Activated CD4-positive, CD25-positive, alpha-beta regulatory T cell treated with anti-CD3 and anti-CD28 coated beads, Interleukin-2, amount 50 U/mL, for 72 hours (primary cell): ENCODE measurements at regions not wholly inside any gene's neighbourhood (a gene's known extent, or its start where the extent isn't known, plus 50 kb on each side); places are given as distances from the start of the nearest gene placed in this dataset.

Source experiments
- DNase-seq: peaks from one replicate; pipeline ENCODE4 v3.0.0; 2021

GRCh38 chr9:89888677-89889076 lies 283.9 kb downstream of the GADD45G start:
- DNase-seq: no peak

GRCh38 chr9:89889865-89890264 lies 285.1 kb downstream of the GADD45G start:
- no peak for DNase-seq

DNA sequence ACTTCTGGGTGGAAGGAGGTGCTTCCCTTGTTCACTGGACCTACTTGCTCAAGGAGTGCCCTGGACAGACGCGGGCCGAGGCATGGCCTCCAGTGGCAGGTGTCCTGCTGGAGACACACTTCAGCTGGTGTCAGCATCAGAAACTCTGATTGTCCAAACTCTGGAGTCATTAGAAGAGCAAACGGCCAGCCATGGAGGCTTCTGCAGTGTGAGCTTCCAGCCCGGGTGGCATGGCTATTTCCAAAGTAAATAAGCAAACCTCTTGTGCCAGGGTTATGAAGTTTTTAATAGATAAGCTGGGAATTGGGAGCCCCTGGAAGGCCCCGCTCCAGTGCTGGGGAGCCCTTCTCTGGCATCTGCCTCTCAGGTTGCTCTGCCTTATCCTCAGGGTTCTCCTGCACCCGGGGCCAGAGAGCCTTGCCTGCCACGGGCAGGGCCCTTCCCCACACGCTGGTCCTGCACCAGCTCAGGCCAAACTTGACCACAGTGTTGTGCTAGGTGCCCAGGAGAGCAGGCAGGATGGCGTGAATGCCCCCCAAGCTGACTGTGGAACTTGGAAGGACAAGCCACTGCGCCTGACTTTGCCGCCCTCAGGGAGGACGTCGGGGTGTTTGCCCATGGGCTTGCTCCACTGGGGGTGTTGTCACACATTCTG lies 285.6 kb downstream of the GADD45G start:
- DNase-seq: no peak

DNA sequence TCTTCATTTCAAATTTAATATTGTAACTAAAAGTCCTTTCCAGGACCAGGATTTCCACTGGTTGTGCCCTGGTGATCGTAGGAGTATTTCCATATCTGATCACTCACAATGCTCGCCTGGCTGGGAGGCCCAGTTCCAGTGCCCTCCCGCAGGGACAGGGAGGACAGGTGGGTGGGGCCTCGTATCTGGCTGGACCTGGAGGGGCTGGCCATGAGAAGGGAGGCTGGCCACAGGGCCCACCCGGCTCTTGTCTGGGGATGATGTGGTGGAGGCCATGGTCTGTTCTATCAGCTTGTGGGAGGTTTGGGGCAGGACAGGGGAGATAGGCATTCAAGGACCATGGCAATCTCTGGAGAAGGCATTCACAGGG lies 286.4 kb downstream of the GADD45G start:
- DNase-seq: no peak

DNA sequence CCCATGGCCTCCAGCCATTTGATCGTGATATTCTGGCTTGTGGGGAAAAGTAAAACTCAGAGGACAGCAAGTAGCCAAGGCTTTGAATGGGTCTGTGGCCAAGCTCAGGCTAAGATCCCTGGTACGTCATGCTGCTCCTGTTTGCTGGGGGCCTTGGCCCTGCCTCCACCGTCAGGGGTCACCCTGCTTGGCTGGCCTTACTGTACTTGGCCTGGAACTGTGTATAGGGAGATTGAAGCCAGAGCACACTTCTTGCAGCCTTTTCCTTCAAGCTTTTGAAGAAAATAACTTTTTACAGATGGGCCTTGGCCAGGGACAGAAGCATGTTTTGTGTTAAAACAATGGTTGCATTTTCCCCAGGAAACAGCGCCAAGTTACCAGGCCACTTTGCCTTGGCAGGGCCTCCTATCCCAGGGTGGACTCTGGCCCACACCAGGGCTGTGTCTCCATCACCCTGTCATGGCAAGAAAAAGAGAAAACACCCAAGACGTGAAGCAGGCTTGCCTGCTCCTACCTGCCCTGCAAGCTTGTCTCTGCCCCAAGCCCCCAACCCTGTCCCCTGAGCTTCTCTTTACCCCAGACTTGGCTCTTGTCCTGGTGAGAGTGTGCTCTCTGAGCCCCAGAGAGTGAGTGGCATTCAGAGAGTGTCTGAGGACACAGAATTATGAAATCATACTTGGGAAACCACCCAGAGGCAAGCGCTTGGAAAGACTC lies 286.9 kb downstream of the GADD45G start:
- no peak for DNase-seq

- DNase-seq: no peak
These were observed 288.1 kb downstream of the GADD45G start for GRCh38 chr9:89892920-89893319.

DNA sequence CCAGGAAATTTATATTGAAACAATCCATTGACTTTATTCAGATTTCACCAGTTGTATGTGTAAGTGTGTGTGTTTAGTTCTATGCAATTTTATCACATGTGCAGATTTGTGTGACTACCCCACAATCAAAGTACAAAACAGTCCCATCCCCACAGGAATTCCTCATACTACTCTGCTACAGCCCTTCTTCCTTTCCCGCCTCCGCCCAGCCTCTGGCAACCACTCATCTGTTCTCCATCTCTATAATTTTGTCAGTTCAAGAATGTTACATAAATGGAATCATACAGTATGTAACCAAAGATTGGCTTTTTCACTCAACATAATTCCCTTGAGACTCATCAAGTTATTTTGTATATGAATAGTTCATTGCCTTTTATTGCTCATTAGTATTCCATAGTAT lies 289.1 kb downstream of the GADD45G start:
- no peak for DNase-seq

GRCh38 chr9:89896806-89897340 lies 292.1 kb downstream of the GADD45G start:
- DNase-seq: no peak

DNA sequence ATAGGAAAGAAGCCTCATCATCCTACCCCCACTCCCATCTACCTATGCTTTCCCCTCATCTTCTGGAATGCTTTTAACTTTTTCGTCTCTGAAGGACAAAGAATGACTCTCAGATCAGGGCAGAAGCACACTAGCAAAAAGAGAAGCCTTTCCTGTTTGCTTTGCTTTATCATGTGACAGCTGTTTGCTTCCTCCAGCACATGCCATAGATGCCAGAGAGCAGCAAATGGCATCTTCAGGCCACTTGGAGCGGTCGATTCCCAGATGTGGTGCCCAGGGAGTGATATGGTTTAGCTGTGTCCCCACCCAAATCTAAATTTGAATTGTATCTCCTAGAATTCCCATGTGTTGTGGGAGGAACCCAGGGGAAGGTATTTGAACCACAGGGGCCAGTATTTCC lies 294.8 kb downstream of the GADD45G start:
- no peak for DNase-seq

DNA sequence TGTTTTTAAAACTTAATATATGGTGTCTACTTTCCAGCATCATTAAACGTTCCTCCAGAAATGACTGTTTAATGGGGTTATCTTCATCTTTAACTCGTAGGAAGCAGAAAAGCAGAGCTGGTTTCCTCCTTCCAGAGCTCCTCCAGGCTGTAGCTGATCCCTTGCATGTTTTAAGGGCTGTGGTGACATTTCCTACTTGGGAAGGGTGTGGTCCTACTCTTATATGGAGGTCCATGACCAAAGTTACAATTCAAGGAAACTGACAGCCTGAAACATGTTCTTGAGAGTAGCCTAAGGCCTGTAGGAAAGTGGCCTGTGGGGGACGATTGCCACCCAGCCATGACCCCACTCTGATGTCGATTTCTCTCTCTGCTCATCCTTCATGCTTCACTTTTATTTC lies 297.1 kb downstream of the GADD45G start:
- no peak for DNase-seq

DNA sequence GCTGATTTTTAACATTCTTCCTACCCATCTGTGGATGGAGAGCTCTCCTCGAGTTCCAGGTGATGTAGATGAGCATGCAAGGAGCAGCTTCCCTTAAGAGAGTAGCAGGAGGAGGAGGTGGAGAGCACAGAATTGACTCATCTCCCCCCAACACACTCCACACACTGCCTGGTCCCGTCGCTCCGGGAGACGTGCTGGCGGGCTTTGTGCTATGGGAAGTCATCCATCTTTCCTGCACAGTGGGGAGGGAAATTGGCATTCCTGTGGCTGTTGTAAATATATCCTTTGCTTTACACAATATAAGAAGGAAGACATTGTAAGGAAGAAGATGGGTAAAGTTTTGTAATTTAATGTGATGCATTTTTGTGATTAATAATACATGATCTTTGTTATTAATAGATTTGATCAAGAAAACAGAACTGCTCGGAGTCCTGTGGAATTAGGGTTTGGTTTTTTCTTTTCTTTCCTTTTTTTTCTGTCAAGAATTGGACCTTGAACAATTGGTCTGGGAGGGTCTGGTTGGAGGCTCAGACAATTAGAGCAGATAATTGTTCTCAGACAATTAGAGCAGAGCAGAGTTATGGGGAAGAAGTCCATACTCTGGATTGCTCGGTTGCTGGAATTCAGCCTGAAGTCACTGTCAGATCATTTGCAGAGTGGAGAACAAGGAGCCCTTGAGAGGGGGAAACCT lies 297.8 kb downstream of the GADD45G start:
- DNase-seq: no peak

DNA sequence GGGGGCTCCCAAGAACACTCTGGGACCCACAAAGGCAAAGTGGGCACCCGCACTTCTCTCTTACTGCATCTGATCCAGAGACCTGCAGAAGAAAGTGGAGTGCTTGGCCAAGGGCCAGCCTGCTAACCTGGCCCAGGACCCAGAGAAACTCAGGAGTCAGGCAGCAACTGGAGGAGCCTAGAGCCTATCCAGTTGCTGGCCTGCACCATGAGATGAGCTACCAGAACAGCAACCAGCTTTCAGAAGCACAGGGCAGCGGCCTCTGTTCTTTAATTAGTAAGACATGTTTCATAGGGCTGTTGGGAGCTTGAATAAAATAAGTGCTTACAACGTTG lies 298.3 kb downstream of the GADD45G start:
- no peak for DNase-seq

DNA sequence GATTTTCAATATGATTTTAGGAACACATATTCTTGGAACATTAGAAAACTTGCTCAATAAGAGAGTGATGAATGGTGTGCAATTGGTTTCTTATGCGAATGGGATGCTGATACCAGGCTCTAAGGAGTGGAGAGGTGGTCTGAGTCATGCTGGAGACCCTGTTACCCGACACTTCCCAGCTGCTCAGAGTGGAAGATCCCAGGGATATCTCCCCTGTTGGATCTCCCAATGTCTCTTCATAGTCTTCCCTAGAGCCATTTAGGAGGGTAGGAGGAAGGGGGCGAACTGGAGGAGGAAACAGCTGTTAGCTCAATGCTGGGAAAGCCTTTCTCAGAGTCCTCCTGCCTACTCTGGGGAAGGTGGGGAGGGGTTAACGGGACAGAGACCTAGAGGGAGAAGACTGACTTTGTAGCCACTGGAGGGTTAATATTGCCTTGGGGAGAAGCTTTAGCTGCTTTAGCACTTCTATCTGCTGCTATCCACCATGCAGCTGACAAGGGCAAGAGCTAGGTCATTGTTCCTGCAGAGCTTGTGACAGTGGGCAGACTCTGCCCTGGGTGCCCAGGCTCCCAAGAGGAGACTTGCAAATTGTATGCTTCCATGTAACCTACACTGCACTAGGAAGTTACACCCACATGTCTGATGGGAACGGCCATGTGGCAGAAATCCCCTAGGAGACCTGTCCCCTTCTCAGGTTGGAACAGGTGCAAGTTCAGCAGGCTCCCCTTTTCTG lies 301.0 kb downstream of the GADD45G start:
- DNase-seq: no peak

DNA sequence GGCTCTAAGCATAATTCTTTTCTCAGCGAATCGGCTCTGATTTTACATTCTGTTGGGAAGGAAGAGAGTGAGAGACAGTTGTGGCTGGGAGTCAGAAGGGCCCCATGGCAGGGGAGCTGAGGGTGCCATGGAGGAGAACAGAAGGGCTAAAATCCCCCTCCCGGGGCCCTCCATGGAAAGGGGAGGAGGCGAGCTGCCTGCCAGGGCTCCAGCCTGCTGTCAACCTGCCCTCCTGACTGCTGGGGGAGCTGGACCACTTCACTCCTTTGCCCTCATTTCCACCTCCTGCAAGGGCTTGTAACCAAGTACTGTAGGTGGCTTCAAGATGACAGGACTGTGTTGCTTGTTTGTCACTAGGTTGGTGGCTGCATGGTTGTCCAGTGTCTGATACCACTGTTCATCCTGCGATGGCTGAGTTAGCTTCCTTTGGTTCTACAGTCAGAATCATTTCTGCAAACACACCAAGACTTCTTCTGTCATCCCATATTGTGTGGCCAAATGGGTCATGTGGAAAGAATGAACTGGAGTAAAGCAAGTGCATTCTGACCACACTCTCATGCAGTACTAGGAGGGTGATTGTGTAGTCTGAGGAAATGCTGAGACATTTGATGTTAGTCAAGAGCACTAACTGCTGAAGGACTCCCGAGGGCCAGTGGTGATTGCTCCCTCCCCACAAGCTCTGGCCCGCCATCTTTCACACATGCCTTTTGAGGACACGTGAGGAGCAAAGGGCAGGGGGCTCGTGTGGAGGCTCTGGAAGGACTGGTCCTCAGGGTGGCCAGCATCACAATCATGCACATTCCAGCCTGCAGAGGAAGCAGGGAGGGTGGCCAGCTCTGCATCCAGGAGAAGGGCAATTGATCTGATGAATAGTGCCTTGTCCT lies 307.2 kb downstream of the GADD45G start:
- DNase-seq: no peak

DNA sequence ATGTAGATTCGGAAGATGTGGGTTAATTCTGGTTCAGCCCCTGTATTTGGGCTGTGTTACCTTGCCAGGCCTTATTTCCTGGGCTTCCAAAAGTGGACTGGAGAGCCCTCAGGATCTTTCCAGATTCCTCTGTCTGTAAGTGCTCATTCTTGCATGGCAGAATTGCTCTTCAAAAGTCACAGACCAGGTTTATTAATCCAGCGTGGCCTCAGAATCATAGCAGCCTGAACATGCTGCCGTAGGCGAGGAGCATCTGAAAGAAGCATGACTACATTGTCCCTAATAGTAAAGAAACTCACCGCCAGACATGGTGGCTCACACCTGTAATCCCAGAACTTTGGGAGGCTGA lies 307.8 kb downstream of the GADD45G start:
- no peak for DNase-seq

GRCh38 chr9:89915187-89915586 lies 310.4 kb downstream of the GADD45G start:
- no peak for DNase-seq

DNA sequence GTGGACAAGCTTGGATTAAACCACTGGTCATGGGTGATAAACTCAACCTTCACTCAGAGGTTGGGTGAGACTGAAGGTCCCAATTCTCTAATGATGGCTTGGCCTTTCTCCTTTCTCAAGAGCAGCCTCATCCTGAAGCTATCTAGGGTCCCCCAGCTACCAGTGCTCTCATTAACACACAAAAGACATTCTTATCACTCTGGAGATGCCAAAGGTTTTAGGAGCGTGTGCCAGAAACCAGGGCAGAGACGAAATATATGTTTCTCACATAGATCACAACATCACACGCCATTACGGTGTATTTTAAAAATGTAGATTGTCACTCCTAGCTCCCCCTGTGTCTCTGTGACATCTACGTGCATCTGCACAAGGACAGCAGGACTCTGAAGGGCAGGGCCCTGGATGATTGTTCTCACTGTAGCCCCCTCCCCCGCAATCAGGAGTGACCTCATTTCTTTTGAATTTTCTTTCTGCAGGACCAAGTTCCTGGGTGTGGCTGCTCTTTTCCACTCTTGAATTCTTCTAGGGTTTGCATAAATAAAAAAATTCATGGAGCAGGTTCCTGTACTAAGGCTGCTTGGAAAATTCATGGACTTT lies 311.3 kb downstream of the GADD45G start:
- no peak for DNase-seq

DNA sequence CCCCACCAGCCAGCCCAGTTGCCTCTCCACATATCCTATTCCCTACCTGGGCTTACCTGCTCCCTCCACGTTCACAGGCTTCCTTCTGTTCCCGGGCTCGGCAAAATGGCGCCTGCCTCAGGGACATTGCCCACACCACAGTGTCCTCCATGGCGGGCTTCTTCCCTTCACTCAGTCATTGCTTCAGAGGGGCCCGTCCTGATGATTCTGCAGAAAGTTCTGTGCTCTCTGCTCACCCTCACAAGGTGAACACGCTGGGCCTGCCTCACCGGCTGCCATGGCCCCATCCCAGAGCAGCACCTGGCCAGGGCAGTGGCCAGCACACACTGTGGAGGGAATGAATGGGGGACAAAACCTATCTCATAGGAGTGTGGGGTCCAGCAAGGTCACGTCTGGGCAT lies 313.0 kb downstream of the GADD45G start:
- DNase-seq: no peak

DNA sequence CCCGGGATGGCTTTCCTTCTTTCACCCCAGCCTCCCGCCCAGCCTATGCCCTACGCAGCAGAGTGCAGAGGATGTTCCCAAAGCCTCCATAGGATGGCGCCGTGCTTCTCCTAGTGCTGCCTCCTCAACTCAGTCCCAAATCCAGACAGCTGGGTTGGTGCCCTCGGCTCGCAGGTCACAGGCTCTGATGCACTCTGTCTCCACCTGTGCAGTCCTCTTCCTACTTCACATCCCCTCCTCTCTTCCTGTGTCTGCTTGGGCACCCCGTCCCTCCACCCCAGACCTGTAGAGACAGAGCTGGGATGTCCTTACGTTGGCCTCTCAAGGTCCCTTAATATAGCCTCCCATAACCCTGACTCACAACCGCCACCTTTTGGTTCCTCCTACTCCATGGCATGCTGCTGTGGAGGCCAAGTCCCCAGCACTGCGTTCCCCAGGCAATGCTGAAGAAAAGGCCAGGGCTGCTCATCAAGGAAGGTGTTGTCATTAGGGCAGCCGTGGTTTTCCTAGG lies 314.4 kb downstream of the GADD45G start:
- DNase-seq: no peak

DNA sequence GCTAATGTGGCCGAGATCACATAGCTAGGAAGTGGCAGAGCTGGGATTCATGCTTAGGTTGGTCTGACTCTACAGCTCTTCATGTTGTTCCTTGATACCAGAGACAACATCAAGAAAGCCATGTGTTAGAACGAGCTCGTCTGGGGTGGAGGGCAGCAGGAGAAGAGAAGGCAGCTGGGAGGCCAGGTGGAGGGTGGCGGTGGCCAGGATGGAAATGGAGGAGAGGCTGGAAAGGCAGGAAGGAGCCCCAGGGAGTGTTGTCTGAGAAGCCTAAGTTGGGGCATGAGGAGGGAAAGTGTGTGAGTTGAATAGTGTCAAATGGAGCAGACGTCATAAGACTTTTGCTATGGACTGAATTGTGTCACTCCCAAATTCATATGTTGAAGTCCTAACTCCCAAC lies 315.3 kb downstream of the GADD45G start:
- DNase-seq: no peak

GRCh38 chr9:89920951-89921350 lies 316.1 kb downstream of the GADD45G start:
- no peak for DNase-seq

- DNase-seq: no peak
These were observed 317.3 kb downstream of the GADD45G start for GRCh38 chr9:89922099-89922498.
